A673 (cell line): ENCODE measurements at regions not wholly inside any gene's neighbourhood (a gene's known extent, or its start where the extent isn't known, plus 50 kb on each side); places are given as distances from the start of the nearest gene placed in this dataset.

ENCODE experiments used
- EZH2 ChIP-seq: fragments of 200-600 bp; sonication (generic); IDR thresholded peaks from 2 replicates; pipeline ENCODE4 v1.6.1; 2017; ENCODE audit warnings: borderline replicate concordance, low read depth, mild to moderate bottlenecking, mixed read lengths, antibody characterized with exemption, low read length; ENCODE audit not compliant: poor library complexity, severe bottlenecking
- TF ChIP-seq, protein P1 (sequence below): fragments of 300-800, 200-600 bp; sonication (generic); conservative IDR thresholded peaks from 2 replicates; pipeline ENCODE4 v1.5.1; 2017; ENCODE audit warnings: low read depth, mild to moderate bottlenecking, antibody characterized with exemption, low read length, moderate library complexity, mixed read lengths

DNA sequence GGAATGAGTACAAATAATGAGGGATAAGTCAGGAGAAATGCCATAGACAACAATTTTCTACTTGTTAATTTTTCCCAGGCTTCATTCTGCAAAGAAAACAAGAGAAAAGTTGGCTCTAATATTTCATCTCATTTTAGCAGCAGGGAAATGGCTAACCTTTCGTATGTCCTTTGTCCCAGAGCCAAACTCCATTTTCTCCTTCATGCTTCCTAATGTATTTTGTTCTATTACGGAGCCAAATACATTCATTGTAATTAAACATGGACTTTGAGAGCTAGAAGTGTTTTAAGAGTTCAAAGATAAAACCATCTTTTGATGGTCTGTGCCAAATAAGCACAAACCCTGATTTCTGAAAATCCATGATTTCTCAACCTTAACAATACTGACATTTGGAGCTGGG is 136.9 kb downstream of the PTCHD4 start:
- TF ChIP-seq, protein P1, sequence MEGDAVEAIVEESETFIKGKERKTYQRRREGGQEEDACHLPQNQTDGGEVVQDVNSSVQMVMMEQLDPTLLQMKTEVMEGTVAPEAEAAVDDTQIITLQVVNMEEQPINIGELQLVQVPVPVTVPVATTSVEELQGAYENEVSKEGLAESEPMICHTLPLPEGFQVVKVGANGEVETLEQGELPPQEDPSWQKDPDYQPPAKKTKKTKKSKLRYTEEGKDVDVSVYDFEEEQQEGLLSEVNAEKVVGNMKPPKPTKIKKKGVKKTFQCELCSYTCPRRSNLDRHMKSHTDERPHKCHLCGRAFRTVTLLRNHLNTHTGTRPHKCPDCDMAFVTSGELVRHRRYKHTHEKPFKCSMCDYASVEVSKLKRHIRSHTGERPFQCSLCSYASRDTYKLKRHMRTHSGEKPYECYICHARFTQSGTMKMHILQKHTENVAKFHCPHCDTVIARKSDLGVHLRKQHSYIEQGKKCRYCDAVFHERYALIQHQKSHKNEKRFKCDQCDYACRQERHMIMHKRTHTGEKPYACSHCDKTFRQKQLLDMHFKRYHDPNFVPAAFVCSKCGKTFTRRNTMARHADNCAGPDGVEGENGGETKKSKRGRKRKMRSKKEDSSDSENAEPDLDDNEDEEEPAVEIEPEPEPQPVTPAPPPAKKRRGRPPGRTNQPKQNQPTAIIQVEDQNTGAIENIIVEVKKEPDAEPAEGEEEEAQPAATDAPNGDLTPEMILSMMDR, result no peak
- TF ChIP-seq EZH2, result no peak
